GM21717 (cell line): ENCODE measurements at regions not wholly inside any gene's neighbourhood (a gene's known extent, or its start where the extent isn't known, plus 50 kb on each side); places are given as distances from the start of the nearest gene placed in this dataset.
"Not testable (repeated sequence)": the region's sequence is repeated elsewhere in the genome, so short reads cannot be mapped to it uniquely, and the experiment has no call there.

Experiments used
- ATAC-seq: cut with Tn5 transposase; IDR thresholded peaks from one replicate; pipeline ENCODE4 v1.9.1; 2021; ENCODE audit warnings: mild to moderate bottlenecking, moderate library complexity; ENCODE audit not compliant: unreplicated experiment

GRCh38 chr13:74555276-74555625 lies 421.0 kb upstream of the KLF12 start:
- ATAC-seq, result no peak

DNA sequence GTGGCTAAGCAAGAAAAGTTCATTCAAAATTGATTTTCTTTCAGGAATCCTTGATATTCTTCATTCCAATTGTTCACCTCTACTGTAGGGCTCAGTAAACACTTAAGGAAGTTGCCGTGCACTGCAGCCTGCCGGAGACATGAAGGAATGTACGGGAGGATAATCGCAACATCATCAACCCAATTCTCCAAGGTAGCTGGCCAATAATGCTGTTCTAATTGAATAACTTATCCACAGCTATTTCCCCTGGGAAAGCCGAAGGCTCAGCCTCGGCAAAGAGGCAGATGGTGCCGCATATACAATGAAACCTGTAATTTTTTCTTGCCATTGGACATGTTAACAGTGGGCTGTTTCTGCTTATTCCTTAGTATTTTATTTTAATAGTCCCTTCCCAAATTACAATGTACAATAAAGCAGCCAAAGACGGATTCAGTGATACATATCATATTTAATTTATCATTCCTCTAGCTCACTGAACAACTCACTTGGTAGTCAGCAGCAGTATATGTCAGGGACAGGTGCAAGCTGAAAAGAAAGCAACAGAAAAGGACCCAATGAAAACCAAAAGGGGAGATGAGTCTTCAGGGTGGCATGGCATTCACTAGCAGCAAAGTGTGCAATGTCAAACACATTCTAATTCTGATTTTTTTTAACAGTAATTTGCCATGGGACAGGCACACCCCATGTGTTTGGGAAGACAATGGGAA lies 420.5 kb upstream of the KLF12 start:
- no peak for ATAC-seq

- ATAC-seq, result no peak
These were observed 415.8 kb upstream of the KLF12 start for GRCh38 chr13:74550039-74550438.

GRCh38 chr13:74536649-74537048 lies 402.4 kb upstream of the KLF12 start:
- not testable (repeated sequence) for ATAC-seq

GRCh38 chr13:74533226-74533625 lies 399.0 kb upstream of the KLF12 start:
- ATAC-seq, result no peak

DNA sequence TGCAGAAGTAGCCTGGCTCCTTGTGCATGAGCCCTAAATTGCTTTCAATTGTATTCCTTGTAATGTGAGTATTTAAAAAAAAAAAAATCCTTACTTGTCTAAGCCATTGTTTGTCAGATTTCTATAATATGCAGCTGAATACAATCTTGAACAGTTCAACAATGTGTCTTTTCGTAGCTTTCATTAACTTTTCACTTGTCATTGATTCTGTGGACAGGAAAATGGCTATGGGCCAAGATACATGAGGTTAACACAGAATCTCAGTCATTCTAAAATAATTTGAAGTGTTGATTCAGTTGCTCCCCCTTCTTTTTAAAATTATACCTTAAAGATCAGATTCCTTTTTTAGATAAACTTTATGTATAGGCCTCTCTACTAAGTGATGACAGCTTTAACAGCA lies 395.8 kb upstream of the KLF12 start:
- ATAC-seq, result no peak

DNA sequence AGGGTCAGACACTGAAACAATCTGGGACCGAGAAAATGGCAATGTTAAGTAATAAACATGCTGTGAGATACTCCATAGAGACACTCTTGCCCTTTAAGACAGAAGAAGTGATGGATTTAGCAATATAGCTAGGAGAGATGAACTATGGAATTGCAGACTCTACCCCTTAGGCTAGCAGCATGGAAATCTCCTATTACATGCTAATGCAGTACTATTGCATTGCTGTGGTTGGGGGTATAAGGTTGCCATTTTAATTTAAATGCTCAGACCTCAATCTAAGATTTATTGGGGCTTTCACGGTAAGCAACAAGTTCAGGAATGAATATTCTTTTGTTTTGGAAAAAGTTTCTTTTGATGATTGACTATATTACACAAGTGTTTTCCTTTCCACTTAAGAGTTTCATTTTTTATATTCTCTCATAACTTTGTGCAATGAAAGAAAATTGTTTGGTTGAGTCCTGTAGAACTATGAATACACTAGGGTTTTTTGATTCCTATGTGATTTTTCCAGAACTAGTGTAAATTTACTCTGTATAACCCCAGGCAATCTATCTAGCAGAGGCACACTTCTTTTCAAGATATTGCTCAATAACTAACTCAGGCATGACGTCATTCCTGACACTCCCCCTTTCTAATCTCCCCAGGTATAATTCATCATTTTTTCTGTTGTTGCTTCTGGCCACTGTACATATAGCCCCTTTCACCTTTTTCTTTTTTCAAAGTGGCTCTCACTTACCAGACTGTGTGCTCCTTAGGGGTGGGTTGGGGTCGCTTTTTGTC lies 394.7 kb upstream of the KLF12 start:
- no peak for ATAC-seq

- no peak for ATAC-seq
These were observed 388.9 kb upstream of the KLF12 start for GRCh38 chr13:74523057-74523456.

DNA sequence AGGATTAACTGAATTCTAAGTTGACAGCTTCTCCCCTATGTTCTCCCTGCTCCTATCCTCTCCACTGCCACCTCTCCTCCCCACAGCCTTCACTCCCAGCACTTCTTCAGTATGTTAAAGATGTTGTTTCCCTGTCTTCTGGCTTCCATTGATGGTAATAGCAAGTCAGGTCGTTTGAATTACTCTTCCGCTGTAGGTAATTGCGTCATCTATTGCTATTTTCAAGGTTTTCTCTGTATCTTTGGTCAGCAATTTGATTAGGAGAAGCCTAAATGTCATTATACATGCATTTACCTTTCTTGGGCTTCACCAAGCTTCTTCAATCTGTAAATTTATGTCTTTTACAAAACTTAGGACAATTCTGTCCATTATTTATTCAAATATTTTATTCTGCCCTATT lies 377.3 kb upstream of the KLF12 start:
- no peak for ATAC-seq

DNA sequence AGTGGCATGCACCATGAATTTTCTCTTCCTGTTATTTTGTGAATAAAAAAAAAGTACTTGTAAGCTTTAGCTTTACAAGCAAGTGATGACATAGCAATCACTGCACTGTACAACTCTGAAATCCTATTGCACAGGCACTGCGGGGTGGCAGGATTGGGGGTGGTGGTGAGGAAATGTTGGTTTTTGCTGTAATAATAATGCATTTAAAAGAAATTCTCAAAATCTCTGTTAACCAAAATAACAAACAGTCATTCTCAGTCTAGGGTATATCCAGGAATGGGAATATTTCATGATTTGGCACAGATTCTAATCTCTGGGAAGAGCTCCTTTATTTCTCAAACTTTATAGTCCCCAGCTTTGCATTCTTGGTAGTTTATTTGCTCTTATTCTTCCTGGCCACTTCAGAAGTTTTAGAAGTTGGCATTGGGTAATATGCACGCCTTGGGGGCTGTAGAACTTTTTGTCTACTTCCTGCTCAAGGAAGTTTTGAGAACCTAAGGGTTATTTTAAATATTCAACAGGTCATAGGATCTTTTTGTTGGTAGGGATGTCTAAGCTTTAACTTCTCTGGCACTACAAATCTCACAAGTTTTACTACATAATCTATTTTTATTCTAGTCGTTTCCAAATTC lies 353.0 kb upstream of the KLF12 start:
- ATAC-seq, result no peak

- no peak for ATAC-seq
These were observed 351.6 kb upstream of the KLF12 start for GRCh38 chr13:74485757-74486156.

DNA sequence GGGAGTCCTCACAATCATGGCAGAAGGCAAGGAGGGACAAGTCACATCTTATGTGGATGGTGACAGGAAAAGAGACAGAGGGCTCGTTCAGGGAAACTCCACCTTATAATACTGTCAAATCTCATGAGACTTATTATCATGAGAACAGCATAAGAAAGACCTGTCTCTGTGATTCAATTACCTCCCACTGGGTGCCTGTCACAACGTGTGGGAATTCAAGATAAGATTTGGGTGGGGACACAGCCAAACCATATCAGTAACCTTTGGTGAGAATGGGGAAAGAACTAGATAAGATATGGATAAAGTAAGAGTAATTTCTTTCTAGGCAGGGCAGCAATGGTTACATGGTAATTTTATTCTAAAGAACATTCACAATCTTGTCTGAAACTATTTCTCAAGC lies 344.9 kb upstream of the KLF12 start:
- ATAC-seq, result no peak

GRCh38 chr13:74476788-74477187 lies 342.6 kb upstream of the KLF12 start:
- ATAC-seq, result no peak

DNA sequence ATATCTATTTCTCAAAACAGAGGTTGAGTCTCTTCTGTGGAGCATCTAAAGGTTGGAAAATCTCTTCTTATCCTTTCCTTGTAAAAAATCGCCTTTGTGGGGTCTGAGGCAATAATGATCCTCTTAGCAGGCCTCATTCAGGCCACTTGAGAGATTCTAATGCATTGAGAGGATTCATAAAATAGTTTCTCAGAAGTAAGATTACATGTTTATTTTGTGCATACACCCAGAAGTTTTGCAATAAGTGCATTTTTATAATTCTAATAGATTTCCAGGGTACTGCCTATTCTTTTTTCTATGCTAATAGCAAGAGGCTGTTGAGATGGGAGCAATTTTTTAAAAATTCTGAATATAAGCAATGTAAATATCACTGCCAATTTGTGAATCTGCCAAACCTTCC lies 342.2 kb upstream of the KLF12 start:
- no peak for ATAC-seq

GRCh38 chr13:74466864-74467263 lies 332.7 kb upstream of the KLF12 start:
- no peak for ATAC-seq

GRCh38 chr13:74466020-74466419 lies 331.8 kb upstream of the KLF12 start:
- ATAC-seq, result no peak

DNA sequence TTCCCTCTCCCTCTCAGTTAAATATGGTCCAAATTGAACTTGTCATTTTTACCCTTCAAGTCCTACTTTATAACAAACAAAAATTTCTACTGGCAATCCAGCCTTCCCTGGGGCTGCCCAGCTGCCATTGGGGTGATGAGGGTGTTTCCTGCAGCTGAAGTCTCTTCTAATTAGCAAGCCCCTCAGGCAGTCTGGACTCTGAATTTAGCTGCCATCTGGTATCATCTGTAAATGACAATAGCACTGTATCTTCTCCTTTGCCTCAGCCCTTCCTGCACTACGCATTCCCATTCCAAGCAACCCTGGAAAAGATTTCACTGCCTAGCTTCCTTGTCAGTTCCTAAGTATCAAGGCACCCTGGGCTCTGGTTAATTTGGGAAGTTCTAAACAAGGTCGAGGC lies 331.1 kb upstream of the KLF12 start:
- no peak for ATAC-seq

DNA sequence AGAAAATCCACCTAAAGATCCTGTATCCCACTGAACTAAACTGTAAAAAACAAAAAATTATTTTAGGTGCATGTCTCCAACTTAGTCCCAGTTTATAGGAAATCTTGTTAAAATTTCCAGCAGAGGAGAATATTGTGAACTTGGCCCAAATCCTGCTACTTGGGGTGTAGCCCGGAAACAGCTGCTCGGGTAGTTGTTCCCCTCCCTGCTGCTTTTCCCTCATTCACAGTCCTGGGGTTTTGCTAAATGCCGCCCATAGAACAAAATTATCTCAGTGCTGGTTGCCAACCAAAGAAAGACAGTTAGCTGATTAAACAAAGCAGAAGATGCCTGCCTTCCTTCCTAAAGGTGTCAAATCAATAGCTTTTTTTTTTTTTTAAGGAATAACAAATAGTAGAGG lies 330.5 kb upstream of the KLF12 start:
- no peak for ATAC-seq

DNA sequence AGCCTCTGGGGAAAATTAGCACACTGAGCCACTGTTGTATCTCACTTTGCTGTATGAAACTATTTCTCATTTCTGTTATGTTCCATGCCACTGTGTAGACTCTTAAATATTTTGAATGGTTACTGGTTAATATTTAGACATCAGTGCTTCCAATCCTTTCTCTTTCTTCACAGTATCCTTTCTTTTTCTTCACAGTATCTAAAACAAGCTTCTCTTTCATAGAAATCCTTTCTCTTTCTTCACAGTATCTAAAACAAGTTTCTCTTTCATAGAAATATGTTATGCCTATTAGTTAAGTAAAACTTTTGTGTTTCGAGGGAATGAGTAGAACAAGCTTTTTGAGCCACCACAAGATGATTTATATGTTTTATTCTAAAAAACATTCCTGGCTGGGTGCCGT lies 326.8 kb upstream of the KLF12 start:
- ATAC-seq, result no peak

DNA sequence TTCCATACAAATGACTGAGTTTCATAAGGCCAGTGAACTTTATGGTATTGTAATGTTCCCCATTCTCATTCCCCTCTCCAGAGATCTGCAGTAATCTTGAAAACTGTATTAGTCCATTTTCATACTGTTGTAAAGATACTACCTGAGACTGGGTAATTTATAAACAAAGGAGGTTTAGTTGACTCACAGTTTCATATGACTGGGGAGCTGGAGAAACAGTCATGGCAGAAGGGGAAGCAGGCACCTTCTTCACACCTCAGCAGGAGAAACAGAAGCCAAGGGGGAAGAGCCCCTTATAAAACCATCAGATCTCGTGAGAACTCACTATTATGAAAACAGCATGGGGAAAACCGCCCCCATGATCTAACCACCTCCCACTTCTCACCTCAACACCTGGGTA lies 318.7 kb upstream of the KLF12 start:
- no peak for ATAC-seq

- ATAC-seq, result no peak
These were observed 318.0 kb upstream of the KLF12 start for GRCh38 chr13:74452176-74452575.

DNA sequence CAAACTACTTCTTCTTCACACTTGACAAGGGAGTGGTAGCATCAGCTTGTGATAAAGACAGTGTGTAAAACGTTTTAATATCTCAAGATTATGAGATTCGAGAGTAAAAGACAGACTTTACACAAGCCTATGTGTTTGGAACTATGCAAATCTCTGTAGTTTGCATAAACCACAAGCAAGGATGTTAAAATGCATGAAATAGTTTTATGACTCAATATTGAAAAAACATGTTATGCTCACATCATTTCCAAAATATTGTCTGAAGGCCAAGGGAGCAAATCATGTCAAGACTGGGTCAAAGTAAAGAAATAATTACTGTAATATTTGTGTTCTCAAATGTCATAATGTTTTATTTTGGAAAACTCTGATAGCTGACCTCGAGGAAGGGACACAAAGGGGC lies 316.8 kb upstream of the KLF12 start:
- ATAC-seq, result no peak
